ENCODE measurements at regions not wholly inside any gene's neighbourhood (a gene's known extent, or its start where the extent isn't known, plus 50 kb on each side); places are given as distances from the start of the nearest gene placed in this dataset.

DNA sequence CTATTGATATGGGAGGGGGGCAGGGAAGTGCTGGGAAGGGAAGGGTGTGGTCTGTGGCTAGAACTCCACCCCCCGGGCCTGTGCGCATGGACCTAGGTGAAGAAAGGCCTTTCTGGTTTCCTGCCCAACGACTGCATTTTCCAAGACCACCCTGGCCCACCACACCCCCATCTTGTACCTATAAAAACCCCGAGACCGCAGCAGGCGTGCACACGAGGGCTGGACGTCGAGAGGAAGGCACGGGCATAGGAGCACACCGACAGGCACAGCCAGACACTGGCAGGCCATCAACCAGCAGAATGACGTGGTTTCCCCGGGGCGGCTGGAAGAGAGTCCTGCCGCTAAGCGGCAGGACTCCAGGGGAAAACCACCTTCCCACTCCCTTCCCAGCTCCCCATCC is 981.1 kb downstream of the PCDH7 start:
- H2AK5ac ChIP-seq (ENCODE audit: low read length, severe bottlenecking) = no peak overlapping the region
- H3K4me1 ChIP-seq (ENCODE audit: control insufficient read depth, insufficient read depth, low read depth, low read length) = no peaks in the 10 kb centered on the region
- no peak overlapping the region for H4K91ac ChIP-seq (ENCODE audit: low read length)
- WGBS = 93% methylated on average over 16 of the region's 16 CpGs
- H3K14ac ChIP-seq (ENCODE audit: low read length in 2 of 2) = no peak overlapping the region
- no peaks in the 10 kb centered on the region for H3K27me3 ChIP-seq (ENCODE audit: control insufficient read depth in 1 of 2, insufficient read depth in 1 of 2, low read length in 2 of 2)
- H3K4ac ChIP-seq (ENCODE audit: low read depth in 1 of 2, low read length in 2 of 2) = no peak overlapping the region
- peaks cover 0 to 3% of the 10 kb centered on the region in 2 experiments for H3K36me3 ChIP-seq (ENCODE audit: control insufficient read depth in 1 of 2, insufficient read depth in 2 of 2, low read depth in 1 of 2, low read length in 2 of 2)
- no peaks in the 10 kb centered on the region for H3K9me3 ChIP-seq (ENCODE audit: control insufficient read depth, low read length)
- DNase-seq = no peak
- no peak overlapping the region for H3K18ac ChIP-seq (ENCODE audit: low read depth in 1 of 2, low read length in 2 of 2)
- H3K9ac ChIP-seq (ENCODE audit: low read length) = no peak overlapping the region
- no peak overlapping the region for H3K23ac ChIP-seq (ENCODE audit: low read length in 2 of 2)
- no peak overlapping the region for H2BK12ac ChIP-seq (ENCODE audit: low read length in 2 of 2)
- H3K27ac ChIP-seq (ENCODE audit: low read length, poor library complexity, severe bottlenecking) = no peak overlapping the region
- no peaks in the 10 kb centered on the region for H3K79me1 ChIP-seq (replicated peaks; ENCODE audit: low read length, poor library complexity, severe bottlenecking)
- no peak overlapping the region for H3K4me2 ChIP-seq (ENCODE audit: low read length, poor library complexity, severe bottlenecking)
- no peak overlapping the region for H2BK120ac ChIP-seq (ENCODE audit: low read depth, low read length)
- H4K8ac ChIP-seq (ENCODE audit: low read length) = no peak overlapping the region
- H2AFZ ChIP-seq (ENCODE audit: low read depth, low read length) = no peak overlapping the region
- peak overlapping the region in 1 of 2 experiments; percentile 20 for H3K4me3 ChIP-seq (ENCODE audit: insufficient read depth in 1 of 2, low read depth in 1 of 2, low read length in 2 of 2)
- no peak overlapping the region for H2BK5ac ChIP-seq (ENCODE audit: low read depth, low read length, poor library complexity, severe bottlenecking)
- H2BK15ac ChIP-seq (ENCODE audit: low read depth, poor library complexity, severe bottlenecking) = no peak overlapping the region

DNA sequence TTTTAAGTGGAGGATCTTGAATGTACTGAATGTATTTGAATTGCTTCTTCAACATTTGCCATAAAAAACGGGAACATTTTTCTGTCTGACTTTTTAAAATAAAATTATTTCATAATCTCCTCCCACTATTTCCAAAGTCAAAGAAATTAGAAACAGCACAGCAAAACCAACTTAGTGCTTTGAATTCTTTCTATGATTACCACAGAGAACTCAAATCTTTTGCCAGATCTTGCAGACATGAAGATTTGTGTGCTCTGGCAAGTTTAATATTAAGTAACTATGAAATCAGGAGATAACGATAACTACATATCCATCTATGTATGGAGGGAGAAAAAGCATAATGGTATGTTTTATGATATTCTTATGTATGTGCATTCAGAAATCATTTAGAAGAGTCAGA is 982.2 kb downstream of the PCDH7 start:
- Histone ChIP-seq H4K8ac (ENCODE audit: low read length) (no peak overlapping the region), H2AK5ac (ENCODE audit: low read length, severe bottlenecking) (no peak overlapping the region), H3K14ac (ENCODE audit: low read length in 2 of 2) (no peak overlapping the region), H3K79me1 (replicated peaks; ENCODE audit: low read length, poor library complexity, severe bottlenecking) (no peaks in the 10 kb centered on the region), H3K23ac (ENCODE audit: low read length in 2 of 2) (no peak overlapping the region), H3K18ac (ENCODE audit: low read depth in 1 of 2, low read length in 2 of 2) (no peak overlapping the region), H3K4ac (ENCODE audit: low read depth in 1 of 2, low read length in 2 of 2) (no peak overlapping the region), H4K91ac (ENCODE audit: low read length) (no peak overlapping the region), H3K27ac (ENCODE audit: low read length, poor library complexity, severe bottlenecking) (no peak overlapping the region), H3K27me3 (ENCODE audit: control insufficient read depth in 1 of 2, insufficient read depth in 1 of 2, low read length in 2 of 2) (no peaks in the 10 kb centered on the region), H3K4me1 (ENCODE audit: control insufficient read depth, insufficient read depth, low read depth, low read length) (no peaks in the 10 kb centered on the region), H2AFZ (ENCODE audit: low read depth, low read length) (no peak overlapping the region), H3K4me2 (ENCODE audit: low read length, poor library complexity, severe bottlenecking) (no peak overlapping the region), H3K4me3 (ENCODE audit: insufficient read depth in 1 of 2, low read depth in 1 of 2, low read length in 2 of 2) (no peak overlapping the region), H2BK5ac (ENCODE audit: low read depth, low read length, poor library complexity, severe bottlenecking) (no peak overlapping the region), H2BK15ac (ENCODE audit: low read depth, poor library complexity, severe bottlenecking) (no peak overlapping the region), H3K9ac (ENCODE audit: low read length) (no peak overlapping the region), H3K36me3 (ENCODE audit: control insufficient read depth in 1 of 2, insufficient read depth in 2 of 2, low read depth in 1 of 2, low read length in 2 of 2) (peaks cover 0 to 3% of the 10 kb centered on the region in 2 experiments), H3K9me3 (ENCODE audit: control insufficient read depth, low read length) (no peaks in the 10 kb centered on the region), H2BK12ac (ENCODE audit: low read length in 2 of 2) (no peak overlapping the region), H2BK120ac (ENCODE audit: low read depth, low read length) (no peak overlapping the region)
- 88% methylated on average over 1 of the region's 2 CpGs for WGBS
- DNase-seq = no peak

GRCh38 chr4:31714238-31714637 is 994.1 kb downstream of the PCDH7 start:
- Histone ChIP-seq H3K4ac (ENCODE audit: low read depth in 1 of 2, low read length in 2 of 2) (no peak overlapping the region), H3K79me1 (replicated peaks; ENCODE audit: low read length, poor library complexity, severe bottlenecking) (no peaks in the 10 kb centered on the region)

DNA sequence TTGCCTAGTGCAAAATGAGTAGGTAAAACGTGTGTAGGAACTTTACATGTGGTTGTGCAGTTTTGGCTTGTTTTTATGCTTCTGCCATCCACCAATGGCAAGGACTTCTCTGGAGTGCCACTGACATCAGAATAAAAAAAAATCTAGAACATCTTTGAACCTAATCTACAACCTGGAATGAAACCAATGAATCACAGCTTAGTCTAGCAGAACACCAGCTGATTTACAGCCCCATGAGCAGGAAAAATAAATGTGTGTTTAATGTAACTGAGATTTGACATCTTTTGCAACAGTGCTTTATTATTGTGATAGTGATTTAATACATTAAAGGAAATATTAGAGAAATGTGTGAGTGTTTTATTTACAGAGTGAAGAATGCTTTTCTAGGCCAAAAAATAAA is 995.1 kb downstream of the PCDH7 start:
- H3K4ac ChIP-seq (ENCODE audit: low read depth in 1 of 2, low read length in 2 of 2) = no peak overlapping the region
- no peaks in the 10 kb centered on the region for H3K9me3 ChIP-seq (ENCODE audit: control insufficient read depth, low read length)
- H2BK120ac ChIP-seq (ENCODE audit: low read depth, low read length) = no peak overlapping the region
- no peak overlapping the region for H3K23ac ChIP-seq (ENCODE audit: low read length in 2 of 2)
- H3K4me1 ChIP-seq (ENCODE audit: control insufficient read depth, insufficient read depth, low read depth, low read length) = no peaks in the 10 kb centered on the region
- no peak overlapping the region for H2AK5ac ChIP-seq (ENCODE audit: low read length, severe bottlenecking)
- H2AFZ ChIP-seq (ENCODE audit: low read depth, low read length) = no peak overlapping the region
- no peak overlapping the region for H2BK12ac ChIP-seq (ENCODE audit: low read length in 2 of 2)
- H3K9ac ChIP-seq (ENCODE audit: low read length) = no peak overlapping the region
- H4K8ac ChIP-seq (ENCODE audit: low read length) = no peak overlapping the region
- H2BK5ac ChIP-seq (ENCODE audit: low read depth, low read length, poor library complexity, severe bottlenecking) = no peak overlapping the region
- no peak overlapping the region for H4K91ac ChIP-seq (ENCODE audit: low read length)
- no peaks in the 10 kb centered on the region for H3K79me1 ChIP-seq (replicated peaks; ENCODE audit: low read length, poor library complexity, severe bottlenecking)
- DNase-seq = no peak
- no peaks in the 10 kb centered on the region for H3K36me3 ChIP-seq (ENCODE audit: control insufficient read depth in 1 of 2, insufficient read depth in 2 of 2, low read depth in 1 of 2, low read length in 2 of 2)
- no peak overlapping the region for H3K18ac ChIP-seq (ENCODE audit: low read depth in 1 of 2, low read length in 2 of 2)
- H3K4me2 ChIP-seq (ENCODE audit: low read length, poor library complexity, severe bottlenecking) = no peak overlapping the region
- H3K27ac ChIP-seq (ENCODE audit: low read length, poor library complexity, severe bottlenecking) = no peak overlapping the region
- WGBS = no CpG with 5 or more reads among the region's 1 CpG
- no peak overlapping the region for H3K14ac ChIP-seq (ENCODE audit: low read length in 2 of 2)
- H3K4me3 ChIP-seq (ENCODE audit: insufficient read depth in 1 of 2, low read depth in 1 of 2, low read length in 2 of 2) = no peak overlapping the region
- H2BK15ac ChIP-seq (ENCODE audit: low read depth, poor library complexity, severe bottlenecking) = no peak overlapping the region
- no peaks in the 10 kb centered on the region for H3K27me3 ChIP-seq (ENCODE audit: control insufficient read depth in 1 of 2, insufficient read depth in 1 of 2, low read length in 2 of 2)

More at GRCh38 chr4:31714238-31714637, 994.1 kb downstream of the PCDH7 start:
- H3K27ac ChIP-seq (ENCODE audit: low read length, poor library complexity, severe bottlenecking) = no peak overlapping the region
- no peak overlapping the region for H3K18ac ChIP-seq (ENCODE audit: low read depth in 1 of 2, low read length in 2 of 2)
- no peak overlapping the region for H2AFZ ChIP-seq (ENCODE audit: low read depth, low read length)
- H3K14ac ChIP-seq (ENCODE audit: low read length in 2 of 2) = no peak overlapping the region
- H2BK15ac ChIP-seq (ENCODE audit: low read depth, poor library complexity, severe bottlenecking) = no peak overlapping the region
- no peak overlapping the region for H2BK5ac ChIP-seq (ENCODE audit: low read depth, low read length, poor library complexity, severe bottlenecking)
- H3K36me3 ChIP-seq (ENCODE audit: control insufficient read depth in 1 of 2, insufficient read depth in 2 of 2, low read depth in 1 of 2, low read length in 2 of 2) = no peaks in the 10 kb centered on the region
- no peak overlapping the region for H3K9ac ChIP-seq (ENCODE audit: low read length)
- no peak overlapping the region for H3K23ac ChIP-seq (ENCODE audit: low read length in 2 of 2)
- H4K8ac ChIP-seq (ENCODE audit: low read length) = no peak overlapping the region
- DNase-seq = no peak
- H3K9me3 ChIP-seq (ENCODE audit: control insufficient read depth, low read length) = no peaks in the 10 kb centered on the region
- H3K4me2 ChIP-seq (ENCODE audit: low read length, poor library complexity, severe bottlenecking) = no peak overlapping the region
- no peak overlapping the region for H2BK120ac ChIP-seq (ENCODE audit: low read depth, low read length)
- H2AK5ac ChIP-seq (ENCODE audit: low read length, severe bottlenecking) = no peak overlapping the region
- H3K27me3 ChIP-seq (ENCODE audit: control insufficient read depth in 1 of 2, insufficient read depth in 1 of 2, low read length in 2 of 2) = no peaks in the 10 kb centered on the region
- no peak overlapping the region for H2BK12ac ChIP-seq (ENCODE audit: low read length in 2 of 2)
- H3K4me3 ChIP-seq (ENCODE audit: insufficient read depth in 1 of 2, low read depth in 1 of 2, low read length in 2 of 2) = no peak overlapping the region
- H4K91ac ChIP-seq (ENCODE audit: low read length) = no peak overlapping the region
- H3K4me1 ChIP-seq (ENCODE audit: control insufficient read depth, insufficient read depth, low read depth, low read length) = no peaks in the 10 kb centered on the region
